ENCODE measurements at regions not wholly inside any gene's neighbourhood (a gene's known extent, or its start where the extent isn't known, plus 50 kb on each side); places are given as distances from the start of the nearest gene placed in this dataset.

DNA sequence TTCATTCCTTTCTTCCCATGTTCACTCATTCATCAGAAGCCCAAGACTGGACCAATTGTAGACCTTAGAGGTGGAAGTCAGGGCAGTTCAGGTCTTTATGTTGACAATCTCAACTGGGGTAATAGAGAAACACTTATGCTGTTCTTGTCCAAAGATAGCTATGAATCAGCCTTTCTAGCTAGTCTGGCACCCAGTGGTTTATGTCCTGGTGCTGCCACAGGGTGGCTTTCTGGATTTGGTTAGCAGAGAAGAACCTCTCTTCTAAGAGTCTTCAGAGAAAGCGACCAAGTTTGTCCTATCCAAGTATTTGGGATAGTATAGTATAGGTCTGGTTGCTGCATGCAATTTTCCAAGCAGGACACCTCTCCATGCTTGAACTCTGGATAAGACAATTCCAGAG is 83.3 kb downstream of the NOG start:
- Histone ChIP-seq H3K9me3 (ENCODE audit: control insufficient read depth, insufficient read depth, low read depth, low read length) (no peaks in the 10 kb centered on the region), H3K27me3 (ENCODE audit: control insufficient read depth, insufficient read depth, low read length) (no peaks in the 10 kb centered on the region), H3K27ac (ENCODE audit: low read length) (no peak overlapping the region), H3K4me1 (ENCODE audit: control insufficient read depth, insufficient read depth, low read length) (0 out of 2 replicates have a peak, but pooled peaks cover 5% of the 10 kb centered on the region), H3K4me3 (ENCODE audit: low read depth in 2 of 2, low read length in 2 of 2) (no peak overlapping the region), H3K36me3 (ENCODE audit: control insufficient read depth, insufficient read depth, low read length) (no peaks in the 10 kb centered on the region)
- no peak for DNase-seq (ENCODE audit: low read depth, low spot score)
- no TSS peak for BruUV-seq (replicated peaks)
- CTCF ChIA-PET = interaction anchor here (1.0 kb wide), 1 partner anchor 83 kb away, joined by 5 read pairs; the partner anchor contains the start of gene NOG
- ATAC-seq = no peak
- POLR2A ChIA-PET = no interaction called here
- TF ChIP-seq, protein P1, sequence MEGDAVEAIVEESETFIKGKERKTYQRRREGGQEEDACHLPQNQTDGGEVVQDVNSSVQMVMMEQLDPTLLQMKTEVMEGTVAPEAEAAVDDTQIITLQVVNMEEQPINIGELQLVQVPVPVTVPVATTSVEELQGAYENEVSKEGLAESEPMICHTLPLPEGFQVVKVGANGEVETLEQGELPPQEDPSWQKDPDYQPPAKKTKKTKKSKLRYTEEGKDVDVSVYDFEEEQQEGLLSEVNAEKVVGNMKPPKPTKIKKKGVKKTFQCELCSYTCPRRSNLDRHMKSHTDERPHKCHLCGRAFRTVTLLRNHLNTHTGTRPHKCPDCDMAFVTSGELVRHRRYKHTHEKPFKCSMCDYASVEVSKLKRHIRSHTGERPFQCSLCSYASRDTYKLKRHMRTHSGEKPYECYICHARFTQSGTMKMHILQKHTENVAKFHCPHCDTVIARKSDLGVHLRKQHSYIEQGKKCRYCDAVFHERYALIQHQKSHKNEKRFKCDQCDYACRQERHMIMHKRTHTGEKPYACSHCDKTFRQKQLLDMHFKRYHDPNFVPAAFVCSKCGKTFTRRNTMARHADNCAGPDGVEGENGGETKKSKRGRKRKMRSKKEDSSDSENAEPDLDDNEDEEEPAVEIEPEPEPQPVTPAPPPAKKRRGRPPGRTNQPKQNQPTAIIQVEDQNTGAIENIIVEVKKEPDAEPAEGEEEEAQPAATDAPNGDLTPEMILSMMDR (IDR thresholded peaks at IDR 0.05) = peak; percentile 25
- no peak for TF ChIP-seq POLR2AphosphoS5 (IDR thresholded peaks at IDR 0.05; ENCODE audit: low read depth, low read length)
- in situ Hi-C loops (cut with HindIII; ENCODE audit: low pct_unique_long_range_greater_than_20kb, low sequenced_read_pairs) = no loop called here
- intact Hi-C loops (cut with micrococcal nuclease; ENCODE audit: unreplicated experiment) = no loop called here

DNA sequence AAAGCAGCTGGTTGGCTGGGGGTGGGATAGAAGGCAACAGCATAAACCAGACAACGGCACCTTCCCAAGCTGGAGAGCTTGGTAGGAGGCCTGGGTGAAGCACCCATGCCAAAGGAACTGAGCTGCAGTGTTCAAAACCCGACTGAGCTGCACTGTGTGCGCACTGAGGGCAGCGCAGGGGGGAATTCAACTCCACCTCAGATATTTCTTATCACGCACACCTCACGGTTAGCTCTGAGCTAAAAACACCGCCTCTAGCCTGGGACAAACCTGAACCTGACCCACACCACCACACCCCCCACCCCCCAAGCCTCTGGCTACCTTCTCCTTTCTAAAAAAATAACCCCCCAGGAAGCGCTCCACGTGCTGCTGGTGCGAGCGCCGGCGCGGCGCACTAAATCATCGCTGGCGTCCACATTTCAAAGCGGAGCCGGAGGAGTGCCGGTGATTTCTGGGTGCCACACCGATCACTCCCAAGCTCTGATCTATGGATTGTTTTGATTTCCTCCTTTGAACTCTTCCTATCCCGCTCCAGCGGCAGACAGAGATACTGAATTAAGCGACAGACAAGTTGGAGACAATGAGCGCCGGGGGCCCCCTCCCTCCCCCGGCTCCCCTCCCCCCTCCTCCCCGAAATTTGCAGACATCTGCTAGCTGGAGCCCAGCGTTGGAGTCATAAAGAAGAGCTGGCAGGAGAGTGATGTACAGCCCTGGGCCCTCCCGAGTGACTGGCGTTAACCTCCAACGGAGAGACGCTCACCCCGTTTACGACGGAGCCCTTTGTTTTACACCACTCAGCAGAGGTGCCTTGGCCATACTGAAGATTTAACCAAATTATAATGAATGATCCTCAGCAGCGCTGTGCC is 85.0 kb downstream of the NOG start:
- no peak overlapping the region for H3K27ac ChIP-seq (ENCODE audit: low read length)
- H3K36me3 ChIP-seq (ENCODE audit: control insufficient read depth, insufficient read depth, low read length) = no peaks in the 10 kb centered on the region
- no peaks in the 10 kb centered on the region for H3K27me3 ChIP-seq (ENCODE audit: control insufficient read depth, insufficient read depth, low read length)
- ATAC-seq (peak; percentile 39; the same call in 1 of the 2 replicates), DNase-seq (ENCODE audit: low read depth, low spot score) (no peak)
- intact Hi-C loops (cut with micrococcal nuclease; ENCODE audit: unreplicated experiment) (no loop called here), in situ Hi-C loops (cut with HindIII; ENCODE audit: low pct_unique_long_range_greater_than_20kb, low sequenced_read_pairs) (no loop called here)
- no peak overlapping the region; a peak in 1 of 4 replicates for H3K4me3 ChIP-seq (ENCODE audit: low read depth in 2 of 2, low read length in 2 of 2)
- ChIA-PET POLR2A (interaction anchor here (0.6 kb wide), 1 partner anchor 10 kb away, joined by 3 read pairs; no protein-coding TSS in a partner anchor), CTCF (interaction anchor here (0.6 to 1.6 kb wide), 4 partner anchors 15 to 86 kb away, joined by 3 to 10 read pairs (median 8); no protein-coding TSS in a partner anchor)
- no peaks in the 10 kb centered on the region for H3K9me3 ChIP-seq (ENCODE audit: control insufficient read depth, insufficient read depth, low read depth, low read length)
- TF ChIP-seq POLR2AphosphoS5 (IDR thresholded peaks at IDR 0.05; ENCODE audit: low read depth, low read length) = no peak
- TF ChIP-seq TCF7L2 (IDR thresholded peaks at IDR 0.05; ENCODE audit: low read depth, low read length) = no peak
- TF ChIP-seq, protein P2, sequence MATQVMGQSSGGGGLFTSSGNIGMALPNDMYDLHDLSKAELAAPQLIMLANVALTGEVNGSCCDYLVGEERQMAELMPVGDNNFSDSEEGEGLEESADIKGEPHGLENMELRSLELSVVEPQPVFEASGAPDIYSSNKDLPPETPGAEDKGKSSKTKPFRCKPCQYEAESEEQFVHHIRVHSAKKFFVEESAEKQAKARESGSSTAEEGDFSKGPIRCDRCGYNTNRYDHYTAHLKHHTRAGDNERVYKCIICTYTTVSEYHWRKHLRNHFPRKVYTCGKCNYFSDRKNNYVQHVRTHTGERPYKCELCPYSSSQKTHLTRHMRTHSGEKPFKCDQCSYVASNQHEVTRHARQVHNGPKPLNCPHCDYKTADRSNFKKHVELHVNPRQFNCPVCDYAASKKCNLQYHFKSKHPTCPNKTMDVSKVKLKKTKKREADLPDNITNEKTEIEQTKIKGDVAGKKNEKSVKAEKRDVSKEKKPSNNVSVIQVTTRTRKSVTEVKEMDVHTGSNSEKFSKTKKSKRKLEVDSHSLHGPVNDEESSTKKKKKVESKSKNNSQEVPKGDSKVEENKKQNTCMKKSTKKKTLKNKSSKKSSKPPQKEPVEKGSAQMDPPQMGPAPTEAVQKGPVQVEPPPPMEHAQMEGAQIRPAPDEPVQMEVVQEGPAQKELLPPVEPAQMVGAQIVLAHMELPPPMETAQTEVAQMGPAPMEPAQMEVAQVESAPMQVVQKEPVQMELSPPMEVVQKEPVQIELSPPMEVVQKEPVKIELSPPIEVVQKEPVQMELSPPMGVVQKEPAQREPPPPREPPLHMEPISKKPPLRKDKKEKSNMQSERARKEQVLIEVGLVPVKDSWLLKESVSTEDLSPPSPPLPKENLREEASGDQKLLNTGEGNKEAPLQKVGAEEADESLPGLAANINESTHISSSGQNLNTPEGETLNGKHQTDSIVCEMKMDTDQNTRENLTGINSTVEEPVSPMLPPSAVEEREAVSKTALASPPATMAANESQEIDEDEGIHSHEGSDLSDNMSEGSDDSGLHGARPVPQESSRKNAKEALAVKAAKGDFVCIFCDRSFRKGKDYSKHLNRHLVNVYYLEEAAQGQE (IDR thresholded peaks at IDR 0.05; ENCODE audit: insufficient read depth in 1 of 2, low read depth in 2 of 2, low read length in 1 of 2) = no peak
- TF ChIP-seq SIN3A (IDR thresholded peaks at IDR 0.05; ENCODE audit: borderline replicate concordance, insufficient read depth, low read depth, low read length) = no peak
- H3K4me1 ChIP-seq (ENCODE audit: control insufficient read depth, insufficient read depth, low read length) = 0 out of 2 replicates have a peak, but pooled peaks cover 5% of the 10 kb centered on the region
- BruUV-seq (replicated peaks) = no TSS peak

All from Panc1 (cell line).